ENCODE measurements at regions not wholly inside any gene's neighbourhood (a gene's known extent, or its start where the extent isn't known, plus 50 kb on each side); places are given as distances from the start of the nearest gene placed in this dataset.

DNA sequence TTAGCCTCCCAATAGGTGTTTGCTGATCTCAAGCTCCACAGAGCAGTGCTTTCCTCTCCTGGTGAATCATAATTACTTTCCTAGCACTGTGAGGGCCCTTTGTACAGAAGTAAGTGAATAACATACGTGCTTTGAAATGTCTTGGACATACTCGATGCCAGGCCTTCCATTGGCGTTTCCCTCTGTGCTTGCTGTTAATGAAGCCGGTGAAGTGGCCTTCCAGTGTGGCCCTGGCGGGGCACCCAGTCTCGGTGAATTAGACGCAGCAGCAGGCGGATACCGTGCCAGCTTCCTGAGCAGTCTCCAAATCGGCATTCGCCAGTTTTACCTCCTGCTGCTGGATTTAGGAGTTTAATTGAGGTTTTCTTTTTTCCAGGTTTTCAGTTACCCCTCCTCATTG lies 132.3 kb downstream of the HMX1 start:
- TF ChIP-seq POLR2AphosphoS5 (IDR thresholded peaks at IDR 0.05; ENCODE audit: low read depth, low read length): no peak
- TF ChIP-seq, protein P1, sequence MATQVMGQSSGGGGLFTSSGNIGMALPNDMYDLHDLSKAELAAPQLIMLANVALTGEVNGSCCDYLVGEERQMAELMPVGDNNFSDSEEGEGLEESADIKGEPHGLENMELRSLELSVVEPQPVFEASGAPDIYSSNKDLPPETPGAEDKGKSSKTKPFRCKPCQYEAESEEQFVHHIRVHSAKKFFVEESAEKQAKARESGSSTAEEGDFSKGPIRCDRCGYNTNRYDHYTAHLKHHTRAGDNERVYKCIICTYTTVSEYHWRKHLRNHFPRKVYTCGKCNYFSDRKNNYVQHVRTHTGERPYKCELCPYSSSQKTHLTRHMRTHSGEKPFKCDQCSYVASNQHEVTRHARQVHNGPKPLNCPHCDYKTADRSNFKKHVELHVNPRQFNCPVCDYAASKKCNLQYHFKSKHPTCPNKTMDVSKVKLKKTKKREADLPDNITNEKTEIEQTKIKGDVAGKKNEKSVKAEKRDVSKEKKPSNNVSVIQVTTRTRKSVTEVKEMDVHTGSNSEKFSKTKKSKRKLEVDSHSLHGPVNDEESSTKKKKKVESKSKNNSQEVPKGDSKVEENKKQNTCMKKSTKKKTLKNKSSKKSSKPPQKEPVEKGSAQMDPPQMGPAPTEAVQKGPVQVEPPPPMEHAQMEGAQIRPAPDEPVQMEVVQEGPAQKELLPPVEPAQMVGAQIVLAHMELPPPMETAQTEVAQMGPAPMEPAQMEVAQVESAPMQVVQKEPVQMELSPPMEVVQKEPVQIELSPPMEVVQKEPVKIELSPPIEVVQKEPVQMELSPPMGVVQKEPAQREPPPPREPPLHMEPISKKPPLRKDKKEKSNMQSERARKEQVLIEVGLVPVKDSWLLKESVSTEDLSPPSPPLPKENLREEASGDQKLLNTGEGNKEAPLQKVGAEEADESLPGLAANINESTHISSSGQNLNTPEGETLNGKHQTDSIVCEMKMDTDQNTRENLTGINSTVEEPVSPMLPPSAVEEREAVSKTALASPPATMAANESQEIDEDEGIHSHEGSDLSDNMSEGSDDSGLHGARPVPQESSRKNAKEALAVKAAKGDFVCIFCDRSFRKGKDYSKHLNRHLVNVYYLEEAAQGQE (IDR thresholded peaks at IDR 0.05; ENCODE audit: insufficient read depth in 1 of 2, low read depth in 2 of 2, low read length in 2 of 2): no peak
- no peak for TF ChIP-seq SIN3A (IDR thresholded peaks at IDR 0.05; ENCODE audit: borderline replicate concordance, insufficient read depth, low read length)
- TF ChIP-seq TAF1 (IDR thresholded peaks at IDR 0.05; ENCODE audit: borderline replicate concordance, insufficient read depth, low read length): no peak

All from PFSK-1 (cell line).